HG03045 (cell line): ENCODE measurements at regions not wholly inside any gene's neighbourhood (a gene's known extent, or its start where the extent isn't known, plus 50 kb on each side); places are given as distances from the start of the nearest gene placed in this dataset.

Experiments
- ATAC-seq: cut with Tn5 transposase; IDR thresholded peaks from one replicate; pipeline ENCODE4 v1.9.1; 2021; ENCODE audit warnings: mild to moderate bottlenecking, moderate library complexity; ENCODE audit not compliant: unreplicated experiment

GRCh38 chr3:66672830-66673229 lies 172.0 kb upstream of the LRIG1 start:
- no peak for ATAC-seq

- ATAC-seq, result no peak
Observed at GRCh38 chr3:66673293-66673692, 172.5 kb upstream of the LRIG1 start.

GRCh38 chr3:66675366-66675765 lies 174.5 kb upstream of the LRIG1 start:
- no peak for ATAC-seq

GRCh38 chr3:66692042-66692765 lies 191.4 kb upstream of the LRIG1 start:
- ATAC-seq, result no peak

- ATAC-seq, result no peak
Observed at GRCh38 chr3:66692766-66693150, 191.9 kb upstream of the LRIG1 start.

- no peak for ATAC-seq
Observed at GRCh38 chr3:66693461-66694031, 192.7 kb upstream of the LRIG1 start.

GRCh38 chr3:66702126-66702525 lies 201.3 kb upstream of the LRIG1 start:
- no peak for ATAC-seq

GRCh38 chr3:66703501-66703900 lies 202.7 kb upstream of the LRIG1 start:
- no peak for ATAC-seq

- ATAC-seq, result no peak
Observed at GRCh38 chr3:66705076-66705475, 204.3 kb upstream of the LRIG1 start.

- no peak for ATAC-seq
Observed at GRCh38 chr3:66706890-66707289, 206.1 kb upstream of the LRIG1 start.

- ATAC-seq, result no peak
Observed at GRCh38 chr3:66709532-66709931, 208.7 kb upstream of the LRIG1 start.

GRCh38 chr3:66712210-66712609 lies 211.4 kb upstream of the LRIG1 start:
- no peak for ATAC-seq

- no peak for ATAC-seq
Observed at GRCh38 chr3:66713921-66714320, 213.1 kb upstream of the LRIG1 start.

- no peak for ATAC-seq
Observed at GRCh38 chr3:66715806-66716205, 215.0 kb upstream of the LRIG1 start.

- no peak for ATAC-seq
Observed at GRCh38 chr3:66717806-66718205, 217.0 kb upstream of the LRIG1 start.

- no peak for ATAC-seq
Observed at GRCh38 chr3:66719796-66720356, 219.1 kb upstream of the LRIG1 start.

- no peak for ATAC-seq
Observed at GRCh38 chr3:66720508-66720907, 219.7 kb upstream of the LRIG1 start.

- no peak for ATAC-seq
Observed at GRCh38 chr3:66722675-66723074, 221.9 kb upstream of the LRIG1 start.

GRCh38 chr3:66723231-66723630 lies 222.4 kb upstream of the LRIG1 start:
- no peak for ATAC-seq

GRCh38 chr3:66729687-66730393 lies 229.0 kb upstream of the LRIG1 start:
- no peak for ATAC-seq

- no peak for ATAC-seq
Observed at GRCh38 chr3:66738625-66739365, 238.0 kb upstream of the LRIG1 start.
